ENCODE measurements at regions not wholly inside any gene's neighbourhood (a gene's known extent, or its start where the extent isn't known, plus 50 kb on each side); places are given as distances from the start of the nearest gene placed in this dataset.

- no peaks in the 10 kb centered on the region for H3K9me3 ChIP-seq
- H3K36me3 ChIP-seq = no peaks in the 10 kb centered on the region
- TF ChIP-seq, protein P1, sequence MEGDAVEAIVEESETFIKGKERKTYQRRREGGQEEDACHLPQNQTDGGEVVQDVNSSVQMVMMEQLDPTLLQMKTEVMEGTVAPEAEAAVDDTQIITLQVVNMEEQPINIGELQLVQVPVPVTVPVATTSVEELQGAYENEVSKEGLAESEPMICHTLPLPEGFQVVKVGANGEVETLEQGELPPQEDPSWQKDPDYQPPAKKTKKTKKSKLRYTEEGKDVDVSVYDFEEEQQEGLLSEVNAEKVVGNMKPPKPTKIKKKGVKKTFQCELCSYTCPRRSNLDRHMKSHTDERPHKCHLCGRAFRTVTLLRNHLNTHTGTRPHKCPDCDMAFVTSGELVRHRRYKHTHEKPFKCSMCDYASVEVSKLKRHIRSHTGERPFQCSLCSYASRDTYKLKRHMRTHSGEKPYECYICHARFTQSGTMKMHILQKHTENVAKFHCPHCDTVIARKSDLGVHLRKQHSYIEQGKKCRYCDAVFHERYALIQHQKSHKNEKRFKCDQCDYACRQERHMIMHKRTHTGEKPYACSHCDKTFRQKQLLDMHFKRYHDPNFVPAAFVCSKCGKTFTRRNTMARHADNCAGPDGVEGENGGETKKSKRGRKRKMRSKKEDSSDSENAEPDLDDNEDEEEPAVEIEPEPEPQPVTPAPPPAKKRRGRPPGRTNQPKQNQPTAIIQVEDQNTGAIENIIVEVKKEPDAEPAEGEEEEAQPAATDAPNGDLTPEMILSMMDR (IDR thresholded peaks at IDR 0.05) = no peak
- H3K4me3 ChIP-seq (ENCODE audit: low read depth in 1 of 2, low read length in 1 of 2) = no peak overlapping the region
- H3K27ac ChIP-seq = no peak overlapping the region
- no peaks in the 10 kb centered on the region for H3K27me3 ChIP-seq
- H3K4me1 ChIP-seq (ENCODE audit: control insufficient read depth in 1 of 2, insufficient read depth in 1 of 2, low read depth in 1 of 2, low read length in 1 of 2) = no peaks in the 10 kb centered on the region
Observed at GRCh38 chr11:87555101-87555500, 517.4 kb downstream of the TMEM135 start.

DNA sequence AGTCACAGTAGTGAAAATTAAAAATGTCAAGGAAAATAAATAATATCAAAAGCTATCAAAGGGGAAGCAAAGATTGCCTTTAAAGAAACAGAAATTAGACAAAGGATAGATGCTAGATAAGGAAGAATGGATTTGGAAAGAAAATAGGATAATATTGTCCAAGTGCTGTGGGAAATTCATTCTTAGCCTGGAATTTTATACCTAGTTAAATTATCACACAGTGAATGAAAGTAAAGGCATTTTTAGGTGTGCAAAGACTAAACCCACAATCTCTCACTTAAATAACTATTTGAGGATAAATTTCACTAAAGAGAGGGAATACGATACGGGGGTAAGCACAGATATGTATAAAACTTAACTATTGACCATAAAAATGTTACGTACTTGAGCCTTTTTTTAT, 511.1 kb downstream of the TMEM135 start:
- Histone ChIP-seq H3K27me3 (no peaks in the 10 kb centered on the region), H3K27ac (no peak overlapping the region), H3K4me3 (ENCODE audit: low read depth in 1 of 2, low read length in 1 of 2) (no peak overlapping the region), H3K36me3 (no peaks in the 10 kb centered on the region), H3K4me1 (ENCODE audit: control insufficient read depth in 1 of 2, insufficient read depth in 1 of 2, low read depth in 1 of 2, low read length in 1 of 2) (no peaks in the 10 kb centered on the region), H3K9me3 (peaks cover under 1% of the 10 kb centered on the region)
- TF ChIP-seq, protein P1 (IDR thresholded peaks at IDR 0.05) = no peak

GRCh38 chr11:87545858-87546257, 508.1 kb downstream of the TMEM135 start:
- Histone ChIP-seq H3K27ac (no peak overlapping the region), H3K27me3 (no peaks in the 10 kb centered on the region), H3K9me3 (peaks cover 12% of the 10 kb centered on the region), H3K4me1 (ENCODE audit: control insufficient read depth in 1 of 2, insufficient read depth in 1 of 2, low read depth in 1 of 2, low read length in 1 of 2) (no peaks in the 10 kb centered on the region), H3K36me3 (no peaks in the 10 kb centered on the region), H3K4me3 (ENCODE audit: low read depth in 1 of 2, low read length in 1 of 2) (no peak overlapping the region)
- TF ChIP-seq, protein P1 (IDR thresholded peaks at IDR 0.05) = no peak

- H3K27me3 ChIP-seq = no peaks in the 10 kb centered on the region
- no peak overlapping the region for H3K27ac ChIP-seq
- peaks cover 12% of the 10 kb centered on the region for H3K9me3 ChIP-seq
- H3K4me1 ChIP-seq (ENCODE audit: control insufficient read depth in 1 of 2, insufficient read depth in 1 of 2, low read depth in 1 of 2, low read length in 1 of 2) = peaks cover 0 to 9% of the 10 kb centered on the region in 2 experiments
- TF ChIP-seq, protein P1 (IDR thresholded peaks at IDR 0.05) = no peak
- no peak overlapping the region for H3K4me3 ChIP-seq (ENCODE audit: low read depth in 1 of 2, low read length in 1 of 2)
- H3K36me3 ChIP-seq = no peaks in the 10 kb centered on the region
Observed at GRCh38 chr11:87539596-87539995, 501.9 kb downstream of the TMEM135 start.

GRCh38 chr11:87536565-87536964, 498.8 kb downstream of the TMEM135 start:
- TF ChIP-seq, protein P1 (IDR thresholded peaks at IDR 0.05) = no peak
- H3K27me3 ChIP-seq = no peaks in the 10 kb centered on the region
- H3K4me3 ChIP-seq (ENCODE audit: low read depth in 1 of 2, low read length in 1 of 2) = no peak overlapping the region
- H3K27ac ChIP-seq = no peak overlapping the region
- no peaks in the 10 kb centered on the region for H3K36me3 ChIP-seq
- peaks cover 0 to 9% of the 10 kb centered on the region in 2 experiments for H3K4me1 ChIP-seq (ENCODE audit: control insufficient read depth in 1 of 2, insufficient read depth in 1 of 2, low read depth in 1 of 2, low read length in 1 of 2)
- H3K9me3 ChIP-seq = no peaks in the 10 kb centered on the region

GRCh38 chr11:87536016-87536415, 498.3 kb downstream of the TMEM135 start:
- no peaks in the 10 kb centered on the region for H3K36me3 ChIP-seq
- no peaks in the 10 kb centered on the region for H3K9me3 ChIP-seq
- TF ChIP-seq, protein P1 (IDR thresholded peaks at IDR 0.05) = no peak
- H3K4me3 ChIP-seq (ENCODE audit: low read depth in 1 of 2, low read length in 1 of 2) = no peak overlapping the region
- peaks cover 0 to 9% of the 10 kb centered on the region in 2 experiments for H3K4me1 ChIP-seq (ENCODE audit: control insufficient read depth in 1 of 2, insufficient read depth in 1 of 2, low read depth in 1 of 2, low read length in 1 of 2)
- H3K27me3 ChIP-seq = no peaks in the 10 kb centered on the region
- H3K27ac ChIP-seq = no peak overlapping the region

Measured in neutrophil (primary cell).